Ascending aorta (tissue), 2 donors: ENCODE measurements at regions not wholly inside any gene's neighbourhood (a gene's known extent, or its start where the extent isn't known, plus 50 kb on each side); places are given as distances from the start of the nearest gene placed in this dataset.
A peak's percentile ranks its signal among the peaks of the same experiment; 100 is the strongest.

Source experiments
- DNase-seq, 2 donors: peaks; one replicate each; pipeline ENCODE4 v3.0.0-alpha.2; 2019; ENCODE audit warnings: low spot score in 2 of 2
- H3K27ac ChIP-seq, 2 donors: fragments of 200-600 bp; sonication (generic); one replicate each; pipeline ENCODE4 v1.5.1; 2016 to 2017; ENCODE audit warnings: mild to moderate bottlenecking in 1 of 2
- H3K27me3 ChIP-seq: fragments of 200-600 bp; sonication (generic); one replicate; pipeline ENCODE4 v1.5.1; 2017
- H3K36me3 ChIP-seq, 2 donors: fragments of 200-600 bp; sonication (generic); one replicate each; pipeline ENCODE4 v1.5.1; 2016
- H3K4me1 ChIP-seq, 2 donors: fragments of 200-600 bp; sonication (generic); one replicate each; pipeline ENCODE4 v1.5.1; 2016 to 2017; ENCODE audit warnings: mild to moderate bottlenecking in 1 of 2
- H3K4me3 ChIP-seq, 2 donors: fragments of 200-600 bp; sonication (generic); one replicate each; pipeline ENCODE4 v1.5.1; 2016 to 2017; ENCODE audit warnings: mild to moderate bottlenecking in 1 of 2
- H3K9me3 ChIP-seq, 2 donors: fragments of 200-600 bp; sonication (generic); one replicate each; pipeline ENCODE4 v1.5.1; 2016
- CTCF ChIP-seq, 3 experiments: fragments of 200-600 bp in 2 of 3; fragments of 450-650 bp in 1 of 3; sonication (generic) in 2 of 3; IDR thresholded peaks; one replicate each; pipeline ENCODE4 v1.5.1; 2016 to 2019; ENCODE audit warnings: antibody characterized with exemption in 3 of 3, mild to moderate bottlenecking in 1 of 3, moderate library complexity in 1 of 3
- intact Hi-C: fragments of 100-400 bp; cut with DNase I; formaldehyde crosslinking; loops from one replicate; pipeline ENCODE4 v1.15.1; 2023

- no peak overlapping the region for H3K27ac ChIP-seq
- no peak overlapping the region for H3K4me3 ChIP-seq
- H3K36me3 ChIP-seq = no peaks in the 10 kb centered on the region
- no peak for TF ChIP-seq CTCF (IDR thresholded peaks at IDR 0.05)
- no peaks in the 10 kb centered on the region for H3K9me3 ChIP-seq
- H3K4me1 ChIP-seq = peaks cover 0 to 14% of the 10 kb centered on the region in 2 donors
- H3K27me3 ChIP-seq = no peaks in the 10 kb centered on the region
- intact Hi-C loops = loop anchor here (2.0 kb wide), 1 partner anchor 57 kb away; no protein-coding TSS in a partner anchor
- DNase-seq = no peak
Observed at GRCh38 chr12:45669792-45670191, 59.7 kb upstream of the ARID2 start.

- H3K4me3 ChIP-seq = no peak overlapping the region
- H3K36me3 ChIP-seq = no peaks in the 10 kb centered on the region
- TF ChIP-seq CTCF (IDR thresholded peaks at IDR 0.05) = no peak
- H3K9me3 ChIP-seq = no peaks in the 10 kb centered on the region
- no peak for DNase-seq
- intact Hi-C loops = loop anchor here (2.0 kb wide), 1 partner anchor 56 kb away; no protein-coding TSS in a partner anchor
- peaks cover 0 to 14% of the 10 kb centered on the region in 2 donors for H3K4me1 ChIP-seq
- H3K27ac ChIP-seq = peak overlapping the region in 1 of 2 donors; percentile 9
- H3K27me3 ChIP-seq = no peaks in the 10 kb centered on the region
Observed at GRCh38 chr12:45670346-45671065, 59.0 kb upstream of the ARID2 start.

- H3K4me1 ChIP-seq = peaks cover 0 to 14% of the 10 kb centered on the region in 2 donors
- intact Hi-C loops = loop anchor here (2.0 kb wide), 1 partner anchor 56 kb away; no protein-coding TSS in a partner anchor
- no peaks in the 10 kb centered on the region for H3K27me3 ChIP-seq
- H3K9me3 ChIP-seq = no peaks in the 10 kb centered on the region
- H3K27ac ChIP-seq = peak overlapping the region; percentile 9 to 13
- H3K4me3 ChIP-seq = no peak overlapping the region
- no peak for DNase-seq
- no peaks in the 10 kb centered on the region for H3K36me3 ChIP-seq
- no peak for TF ChIP-seq CTCF (IDR thresholded peaks at IDR 0.05)
Observed at GRCh38 chr12:45671254-45671653, 58.3 kb upstream of the ARID2 start.

GRCh38 chr12:45674181-45674977, 55.1 kb upstream of the ARID2 start:
- TF ChIP-seq CTCF (IDR thresholded peaks at IDR 0.05) = no peak
- intact Hi-C loops = no loop called here
- Histone ChIP-seq H3K27me3 (no peaks in the 10 kb centered on the region), H3K27ac (peak overlapping the region; percentile 46 to 51), H3K4me3 (no peak overlapping the region), H3K9me3 (no peaks in the 10 kb centered on the region), H3K4me1 (peaks cover 0 to 14% of the 10 kb centered on the region in 2 donors), H3K36me3 (no peaks in the 10 kb centered on the region)
- DNase-seq = peak; percentile 24 to 87

- Histone ChIP-seq H3K4me1 (peaks cover 0 to 14% of the 10 kb centered on the region in 2 donors), H3K36me3 (no peaks in the 10 kb centered on the region), H3K27me3 (no peaks in the 10 kb centered on the region), H3K4me3 (no peak overlapping the region), H3K27ac (no peak overlapping the region), H3K9me3 (no peaks in the 10 kb centered on the region)
- DNase-seq = no peak
- TF ChIP-seq CTCF (IDR thresholded peaks at IDR 0.05) = no peak
- intact Hi-C loops = no loop called here
Observed at GRCh38 chr12:45675534-45675933, 54.0 kb upstream of the ARID2 start.
